NCI-H187 treated with DMSO at 0.1 percent for 48 hours (cell line): ENCODE measurements at regions not wholly inside any gene's neighbourhood (a gene's known extent, or its start where the extent isn't known, plus 50 kb on each side); places are given as distances from the start of the nearest gene placed in this dataset.

Source experiments
- DNase-seq: peaks from one replicate; lab custom pipeline; 2025; lab: John Stamatoyannopoulos, UW

DNA sequence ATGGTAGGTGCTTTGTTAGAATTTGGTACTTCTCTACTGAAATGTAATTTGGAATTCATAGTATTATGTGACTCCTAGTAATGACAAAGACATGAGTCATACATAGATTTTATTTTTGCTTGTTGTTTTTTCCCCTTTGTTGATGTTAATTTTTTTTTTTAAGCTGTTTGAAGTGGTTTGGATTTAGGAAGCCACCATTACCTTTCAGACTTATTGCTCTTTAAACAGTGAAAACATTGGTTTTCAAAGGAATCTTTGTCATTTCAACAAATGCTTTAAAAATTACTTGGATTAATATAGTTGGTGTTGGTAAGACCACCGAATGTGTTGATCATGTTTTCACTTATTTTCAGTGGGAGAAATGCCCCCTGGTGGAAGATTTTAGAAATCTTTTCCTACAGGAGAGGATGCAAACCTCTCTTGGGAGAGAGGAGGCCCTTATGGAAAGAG, 170.1 kb upstream of the PITX1 start:
- no peak for DNase-seq

DNA sequence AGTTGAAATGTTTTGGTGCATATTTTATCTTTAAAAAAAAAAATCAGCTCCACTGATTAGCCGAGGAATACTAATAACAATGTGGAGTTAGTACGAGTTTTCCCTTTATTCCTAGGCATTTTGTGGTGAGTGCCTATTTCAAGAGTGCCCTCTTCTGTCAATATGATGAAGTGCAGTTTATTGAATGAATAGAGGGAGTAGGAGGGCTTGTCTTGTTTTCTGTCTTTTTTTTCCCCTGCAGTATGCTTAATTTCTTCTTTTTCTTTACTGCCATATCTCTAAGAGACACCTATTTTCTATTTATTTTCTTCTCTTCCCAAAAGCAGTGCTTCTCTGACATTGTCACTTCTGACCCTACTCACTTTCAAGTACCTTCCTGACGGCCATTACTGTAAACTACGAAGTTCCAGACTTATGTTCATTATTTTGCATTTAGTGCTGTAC, 169.6 kb upstream of the PITX1 start:
- no peak for DNase-seq

DNA sequence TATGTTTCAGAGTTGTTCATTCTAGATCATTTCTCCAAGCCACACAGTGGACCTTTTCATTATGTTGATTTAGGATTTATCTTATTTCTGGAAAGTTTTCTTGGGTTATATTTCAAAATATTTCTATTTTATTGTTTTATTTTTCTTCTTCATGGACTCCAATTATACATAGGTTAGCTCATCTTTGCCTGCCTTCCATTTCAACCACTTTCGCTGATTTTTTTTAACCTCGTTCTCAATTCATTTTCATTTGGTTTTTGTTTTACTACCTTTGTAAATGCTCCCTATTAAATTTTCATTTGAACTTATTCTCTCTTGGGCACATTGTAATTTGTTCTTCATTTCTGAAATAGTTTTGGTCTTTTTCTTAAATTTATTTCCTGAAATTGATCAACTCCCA, 169.0 kb upstream of the PITX1 start:
- DNase-seq = no peak

DNA sequence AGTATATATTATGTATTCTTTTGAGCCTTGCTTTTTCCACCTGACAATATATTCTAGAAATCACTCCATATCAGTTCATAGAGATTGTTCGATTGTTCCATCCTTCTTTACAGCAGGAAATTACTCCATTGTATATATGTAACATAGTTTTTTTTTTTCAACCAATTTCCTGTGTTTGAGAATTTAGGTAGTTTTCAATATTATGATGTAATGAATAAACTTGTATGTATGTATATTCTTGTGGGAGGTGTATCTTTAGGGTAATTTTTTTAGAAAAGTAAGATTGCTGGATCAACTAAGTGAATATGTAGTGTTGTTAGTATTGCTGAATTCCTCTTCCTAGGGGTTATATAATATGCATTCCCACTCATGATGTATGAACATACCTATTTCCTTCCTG, 165.9 kb upstream of the PITX1 start:
- no peak for DNase-seq

DNA sequence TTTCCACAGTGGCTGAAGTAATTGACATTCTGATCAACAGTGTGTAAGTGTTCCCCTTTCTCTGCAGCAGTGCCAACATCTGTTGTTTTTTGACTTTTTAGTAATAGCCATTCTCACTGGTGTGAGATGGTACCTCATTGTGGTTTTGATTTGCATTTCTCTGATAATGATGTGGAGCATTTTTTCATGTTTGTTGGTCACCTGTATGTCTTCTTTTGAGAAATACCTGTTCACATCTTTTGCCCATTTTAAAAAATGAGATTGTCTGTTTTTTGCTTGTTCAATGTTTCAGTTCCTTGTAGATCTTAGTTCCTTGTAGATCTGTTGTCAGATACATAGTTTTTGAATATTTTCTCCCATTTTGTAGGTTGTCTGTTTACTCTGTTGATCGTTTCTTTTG, 162.5 kb upstream of the PITX1 start:
- no peak for DNase-seq

DNA sequence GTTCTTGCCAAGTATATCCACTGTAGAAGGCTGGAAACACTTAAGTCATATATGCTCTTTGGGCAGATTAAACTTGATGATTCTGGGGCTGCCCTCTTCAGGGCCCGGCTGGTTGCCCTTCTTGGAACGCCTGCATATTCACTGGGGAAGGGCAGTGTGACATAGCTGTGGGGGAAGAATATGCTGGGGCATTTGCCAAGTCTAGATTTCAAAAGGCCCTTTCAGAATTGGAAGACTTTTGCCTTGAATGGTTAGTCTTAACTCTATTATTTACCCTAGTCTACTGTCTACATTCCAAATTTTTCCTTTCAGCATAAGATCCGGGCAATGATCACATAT, 161.2 kb upstream of the PITX1 start:
- DNase-seq = no peak

DNA sequence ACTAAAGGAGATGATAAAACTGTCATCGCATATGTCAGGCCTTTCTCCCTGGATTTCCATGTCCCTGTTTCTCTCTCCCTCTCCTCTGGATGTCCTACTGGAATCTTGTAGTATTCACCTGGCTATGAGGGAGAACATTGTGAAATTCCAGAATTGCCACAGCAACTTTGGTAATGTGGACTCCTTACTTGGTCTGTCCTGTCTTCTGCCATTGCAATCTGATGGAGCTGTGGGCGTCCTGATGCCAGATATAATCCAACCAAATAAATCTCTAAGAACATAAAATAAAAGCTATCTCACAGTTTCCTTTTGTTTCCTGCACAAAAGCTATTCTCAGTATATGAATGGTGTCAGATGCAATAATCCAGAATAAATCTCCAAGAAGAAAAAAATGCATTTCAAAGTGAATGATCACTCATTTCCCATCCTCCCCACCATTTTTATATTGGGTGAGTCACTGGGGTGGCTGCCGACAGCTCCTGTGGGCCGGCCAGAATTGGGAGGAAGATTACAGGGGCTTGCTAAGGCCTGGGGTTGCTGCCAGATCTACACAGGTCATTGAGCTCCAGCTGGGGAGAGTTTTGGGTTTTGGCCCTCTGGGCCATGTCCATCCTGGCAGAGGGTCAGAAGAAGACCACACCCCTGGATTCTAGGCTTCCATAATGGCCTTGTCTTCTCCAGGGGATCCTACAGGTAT, 160.7 kb upstream of the PITX1 start:
- no peak for DNase-seq

DNA sequence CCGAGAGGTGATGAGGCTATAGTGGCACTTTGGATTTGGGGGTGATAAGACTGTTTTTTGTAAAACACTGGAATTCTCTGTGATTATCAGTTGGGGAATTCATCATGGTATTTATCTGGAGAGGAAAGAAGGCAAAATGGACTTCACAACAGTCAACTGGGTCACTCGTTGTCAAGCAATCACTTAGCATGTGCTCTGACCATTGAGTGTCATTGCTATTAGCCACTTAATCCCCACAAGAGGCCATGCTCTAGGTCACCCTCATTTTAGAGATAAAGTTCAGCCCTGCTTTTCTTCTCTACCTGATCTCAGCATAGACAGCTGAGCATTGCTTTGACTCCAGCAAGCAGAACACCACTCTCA, 160.1 kb upstream of the PITX1 start:
- no peak for DNase-seq

DNA sequence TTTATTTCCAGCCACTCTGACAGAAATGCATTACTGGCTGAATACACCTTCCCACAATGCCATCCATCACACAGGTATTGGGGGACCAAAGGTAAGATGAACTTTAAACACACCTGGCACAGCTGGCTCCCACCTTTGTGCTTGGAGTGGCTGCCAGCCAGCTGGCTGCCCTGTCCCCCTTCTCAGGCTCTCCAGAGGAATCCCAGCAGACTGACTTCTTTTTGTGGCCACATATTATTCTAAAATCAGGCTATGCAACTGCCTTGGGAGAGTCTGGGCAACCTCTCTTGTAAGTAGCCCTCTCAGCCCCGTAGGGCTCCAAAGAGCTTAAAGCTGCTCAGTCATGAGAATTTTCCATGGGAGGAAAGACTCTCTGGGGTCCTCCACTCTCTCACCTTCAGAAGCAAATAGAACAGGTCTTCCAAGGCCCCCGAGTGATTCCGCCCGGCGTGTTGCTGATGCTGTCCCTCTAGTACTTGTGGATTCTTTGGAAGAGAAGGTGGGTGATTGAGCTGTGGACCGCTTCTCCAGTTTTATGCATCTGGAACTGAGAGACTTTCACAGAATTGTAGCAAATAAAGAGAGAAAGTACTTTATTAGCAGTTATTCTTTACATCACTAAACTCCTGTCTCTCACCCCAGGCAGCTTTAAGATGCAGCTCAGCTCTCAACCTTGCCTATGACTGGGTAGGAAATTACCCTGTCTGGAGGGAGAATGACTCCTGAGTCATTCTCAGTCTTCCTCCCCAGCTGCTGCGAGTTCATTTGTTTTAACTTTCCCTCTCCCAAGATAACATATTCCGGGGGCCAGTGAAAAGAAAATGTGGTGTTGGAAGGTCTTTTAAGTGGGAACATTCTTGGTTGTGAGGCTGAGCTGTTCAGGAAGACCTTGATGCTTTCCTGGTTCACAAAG, 159.4 kb upstream of the PITX1 start:
- no peak for DNase-seq

DNA sequence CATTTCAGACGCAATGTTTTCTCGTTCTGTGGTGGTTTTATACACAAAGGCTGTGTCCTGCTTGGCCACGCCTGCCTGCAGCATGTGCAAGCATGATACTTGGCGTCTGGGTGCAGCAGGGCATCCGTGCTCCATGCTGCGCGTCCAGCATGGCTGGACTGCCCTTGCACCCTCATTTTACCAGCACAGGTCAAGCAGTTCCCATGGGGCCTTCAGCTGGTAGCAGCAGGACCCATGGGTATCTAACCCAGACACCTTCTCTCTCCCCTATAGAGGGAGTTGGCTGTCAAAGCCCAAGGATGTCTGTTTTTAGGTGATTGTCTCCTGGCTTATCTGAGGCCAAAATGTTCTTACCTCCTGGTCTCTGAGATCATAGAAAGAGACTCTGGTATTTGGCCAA, 158.3 kb upstream of the PITX1 start:
- DNase-seq = no peak

DNA sequence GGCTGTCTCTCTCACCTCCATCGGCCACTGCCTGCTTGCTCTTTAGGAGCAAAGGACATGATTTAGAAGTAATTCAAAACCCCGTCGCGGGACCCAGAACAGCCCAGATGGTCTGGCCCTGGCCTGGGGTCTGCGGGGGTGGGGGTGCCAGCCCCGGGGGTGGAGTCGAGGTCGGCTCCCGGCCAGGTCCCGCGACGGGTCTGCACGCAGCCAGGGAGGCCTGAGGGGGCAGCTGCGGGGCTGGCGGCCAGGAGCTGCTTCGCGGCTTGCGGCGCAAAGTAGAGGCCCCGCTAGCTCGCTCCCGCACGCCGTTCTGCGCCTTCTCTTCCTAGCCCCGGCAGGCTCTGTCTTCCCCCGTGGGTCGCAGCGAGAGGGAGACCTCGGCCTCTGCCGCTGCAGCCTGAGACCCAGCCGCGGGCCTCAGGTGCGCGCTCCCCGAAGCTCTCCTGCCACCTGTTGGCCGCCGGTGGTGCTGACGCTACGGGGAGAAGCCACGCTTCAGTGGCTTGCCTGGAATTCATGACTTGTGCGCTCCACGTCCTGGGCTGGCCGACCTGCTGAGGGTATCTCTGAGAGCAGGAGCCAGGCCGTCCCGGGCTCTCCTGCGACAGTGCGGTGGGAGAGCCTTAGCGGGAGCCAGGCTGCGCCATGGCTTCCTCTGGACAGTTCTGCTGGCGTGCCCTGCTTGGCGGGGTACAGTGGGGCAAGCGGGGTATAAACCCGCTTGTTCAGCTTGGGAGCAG, 157.2 kb upstream of the PITX1 start:
- peak; percentile 3 for DNase-seq

DNA sequence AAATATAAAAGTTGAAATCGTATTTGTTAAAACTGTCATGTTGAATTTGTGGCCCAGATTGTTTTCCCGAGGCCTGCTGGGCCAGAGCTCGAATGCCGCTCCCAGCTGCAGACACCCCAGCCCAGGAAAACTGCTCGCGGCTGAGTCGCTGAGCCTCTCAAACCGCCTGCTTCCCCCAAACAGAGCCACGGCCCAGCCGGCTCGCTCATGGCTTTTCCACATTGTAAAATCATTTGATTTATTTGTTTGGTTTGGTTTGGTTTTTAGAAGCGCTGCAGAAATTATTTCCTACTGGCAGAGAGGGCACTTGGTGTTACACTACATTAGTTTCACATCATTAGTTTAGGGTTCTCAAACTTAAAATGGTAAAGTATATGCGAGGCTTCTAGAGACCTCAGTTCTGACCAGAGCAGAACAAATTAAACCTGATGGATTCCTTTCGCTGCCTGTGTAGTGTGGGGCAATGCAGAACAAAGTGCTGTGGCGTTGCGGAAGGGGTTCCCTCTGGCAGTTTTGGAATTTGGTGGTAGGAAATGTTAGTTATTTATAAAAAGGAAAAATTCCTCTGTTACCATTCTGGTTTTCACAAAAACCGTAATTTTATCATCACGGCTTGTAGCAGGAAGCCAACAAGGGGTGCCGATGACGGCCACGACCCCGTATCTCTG, 156.5 kb upstream of the PITX1 start:
- no peak for DNase-seq

DNA sequence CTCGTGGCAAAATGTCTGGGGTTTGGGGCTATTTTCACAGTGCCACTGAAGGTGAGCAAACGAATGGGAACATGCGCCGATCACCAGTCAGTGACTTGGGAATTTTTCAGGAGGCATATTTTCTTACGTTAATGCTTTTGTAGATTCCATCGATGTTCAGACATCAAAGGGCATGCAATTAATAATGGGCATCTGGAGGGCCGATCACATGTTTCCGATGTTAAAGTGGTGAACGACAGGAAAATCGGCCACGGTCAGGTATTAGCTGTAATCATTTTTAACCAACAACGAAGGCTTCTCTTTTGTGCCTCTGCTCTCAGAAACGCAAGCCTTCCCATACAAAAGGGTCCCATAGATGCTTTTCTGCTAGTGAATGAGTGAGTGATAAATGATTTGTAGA, 155.0 kb upstream of the PITX1 start:
- no peak for DNase-seq

DNA sequence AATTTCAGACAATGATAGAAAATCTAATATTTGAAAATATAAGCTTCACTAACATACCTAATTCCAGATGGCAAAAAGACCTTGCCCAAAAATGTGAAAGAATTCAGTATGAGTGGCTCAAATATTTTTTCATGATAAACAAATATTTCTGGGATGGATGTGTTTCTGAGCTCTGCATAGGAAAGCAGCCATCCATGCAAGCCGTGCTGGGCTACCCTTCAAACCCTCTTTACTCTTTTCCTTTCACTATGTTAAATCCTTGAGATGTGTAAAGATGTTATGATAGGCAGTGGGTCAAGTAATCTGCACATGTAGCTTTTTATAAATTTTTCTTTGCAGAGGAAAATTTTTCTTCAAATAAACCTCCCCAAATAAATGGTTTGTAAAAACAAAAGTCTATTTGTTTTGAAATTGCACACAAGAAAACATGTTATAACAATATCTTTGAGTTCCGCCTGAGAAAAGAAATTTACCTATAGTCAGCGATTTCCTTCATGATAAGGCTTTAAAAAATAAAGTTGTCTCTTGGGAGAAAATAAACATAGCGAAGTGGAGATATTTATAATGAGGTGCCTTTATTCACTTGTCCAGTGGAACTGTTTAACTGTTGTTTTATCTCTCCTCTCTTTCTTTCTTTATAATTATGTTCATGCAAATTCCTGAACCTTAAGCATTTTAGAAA, 154.3 kb upstream of the PITX1 start:
- no peak for DNase-seq

DNA sequence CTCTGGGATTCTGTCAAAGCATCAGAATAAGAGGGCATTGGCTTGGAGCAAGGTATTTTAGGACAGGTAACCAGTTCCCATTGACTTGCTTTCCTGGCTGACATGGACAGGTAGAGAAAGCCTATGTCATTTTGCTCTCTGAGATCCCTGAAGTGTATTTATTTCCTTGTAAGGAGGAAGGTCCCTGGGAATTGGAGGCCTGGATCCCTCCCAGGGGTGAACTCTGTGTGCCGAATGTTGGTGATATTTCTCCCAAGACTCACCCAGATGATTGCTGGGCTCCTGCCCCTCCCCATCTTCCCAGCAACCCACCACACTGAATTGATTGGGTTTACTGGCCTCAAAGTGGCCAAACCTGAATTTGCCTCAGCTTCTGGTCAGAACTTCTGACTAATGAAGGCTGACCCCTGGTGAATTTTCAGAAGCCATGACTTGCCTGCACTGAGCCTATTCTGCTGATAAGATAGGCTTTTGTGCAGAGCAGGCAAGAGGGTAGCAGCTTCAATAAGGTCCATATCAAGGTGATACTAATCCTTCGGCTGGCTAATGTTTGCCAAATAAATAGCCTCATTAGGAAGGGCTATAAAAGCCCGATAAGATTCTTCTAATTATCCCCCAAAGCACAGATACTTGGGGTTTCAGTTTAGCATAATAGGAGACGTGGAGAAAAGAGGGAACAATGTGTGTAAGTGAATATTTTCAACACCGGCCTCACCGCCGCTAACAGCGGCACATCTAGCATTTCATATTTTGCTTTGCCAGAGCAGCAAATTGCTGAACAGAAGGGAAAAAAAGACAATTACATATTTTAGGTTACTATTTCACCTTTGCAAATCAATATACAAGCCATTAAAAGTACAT, 152.9 kb upstream of the PITX1 start:
- DNase-seq = no peak

DNA sequence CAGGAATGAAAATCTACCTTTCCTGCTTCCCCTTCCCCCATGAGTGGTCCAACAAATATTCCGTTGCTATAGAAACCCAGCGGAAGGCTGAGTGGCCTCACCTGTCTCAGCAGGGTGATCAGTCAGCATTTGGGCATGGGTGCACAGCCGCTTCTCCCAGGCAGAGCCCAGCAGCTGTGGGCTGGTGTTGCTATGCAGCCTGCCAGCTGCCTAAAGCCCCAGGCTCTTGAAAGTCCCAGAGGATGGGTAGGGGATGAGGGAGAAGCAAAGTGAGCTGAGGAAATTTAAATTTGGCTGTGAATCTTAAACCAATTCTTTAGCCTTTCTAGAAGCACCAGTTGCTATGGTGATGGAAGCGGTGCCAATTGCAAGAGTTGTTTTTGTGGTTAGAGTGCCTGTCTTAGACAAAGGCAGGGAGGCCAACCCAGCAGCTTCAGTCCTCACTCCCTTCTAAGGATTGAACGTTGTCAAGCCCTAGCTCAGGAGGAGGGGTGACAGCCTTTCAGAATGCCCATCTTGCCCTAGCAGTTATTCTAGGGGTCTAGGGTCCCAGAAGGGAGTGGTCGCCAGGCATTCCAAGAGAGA, 151.5 kb upstream of the PITX1 start:
- no peak for DNase-seq

DNA sequence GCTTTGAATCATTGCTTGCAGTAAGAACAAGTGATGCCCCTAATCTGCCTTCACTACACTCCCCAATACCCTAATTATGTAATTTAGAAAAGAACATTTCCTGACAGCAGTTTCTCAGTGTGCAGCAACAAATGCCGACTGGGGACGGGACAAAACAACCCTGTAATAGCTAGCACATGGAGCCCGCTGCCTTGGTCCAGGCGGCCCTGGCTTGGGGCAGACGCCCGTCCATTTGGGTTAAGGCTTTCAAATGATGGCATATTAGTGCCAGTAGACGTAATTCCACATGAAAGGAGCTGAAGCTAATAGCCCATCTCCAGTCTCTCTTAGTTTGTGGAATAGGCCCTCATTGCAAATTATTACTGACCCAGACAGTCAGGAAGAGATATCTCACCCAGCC, 150.6 kb upstream of the PITX1 start:
- no peak for DNase-seq

DNA sequence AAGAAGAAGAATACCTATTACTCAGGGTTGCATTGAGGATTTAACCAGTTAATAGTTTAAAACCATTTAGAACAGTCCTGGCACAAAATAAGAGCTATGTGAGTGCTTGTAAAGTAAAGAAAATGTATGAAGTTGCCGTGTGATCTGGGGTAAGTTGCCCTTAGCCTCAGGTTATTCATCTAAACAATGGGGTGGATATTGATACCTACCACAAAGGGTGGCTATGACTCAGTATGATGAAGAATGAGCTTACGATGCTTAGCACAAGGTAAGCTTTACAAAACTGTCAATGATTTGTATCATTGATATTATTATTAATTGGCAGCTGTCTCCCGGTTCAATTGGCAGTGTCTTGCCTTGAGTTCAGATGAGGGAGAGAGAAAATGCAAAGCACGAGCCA, 149.4 kb upstream of the PITX1 start:
- DNase-seq = no peak

DNA sequence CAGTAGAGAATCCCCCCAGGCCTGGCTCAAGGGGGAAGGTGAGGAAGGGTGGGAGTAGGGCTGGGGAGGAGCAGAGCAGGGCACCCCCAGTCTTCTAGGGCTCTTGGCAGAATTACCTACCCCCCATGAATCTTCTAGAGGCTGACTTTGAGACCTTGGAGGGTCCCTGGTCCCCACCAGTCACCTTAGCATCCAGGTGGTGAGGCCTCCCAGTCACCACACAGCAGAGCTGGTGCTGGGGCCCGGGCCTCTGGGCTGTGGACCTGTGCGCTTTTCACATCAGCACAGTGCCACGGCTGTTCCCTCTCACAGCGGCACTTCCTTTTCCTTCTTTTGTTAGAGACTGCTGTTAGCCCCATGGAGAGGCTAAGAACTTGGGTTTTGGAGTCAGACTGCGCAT, 148.6 kb upstream of the PITX1 start:
- DNase-seq = no peak

DNA sequence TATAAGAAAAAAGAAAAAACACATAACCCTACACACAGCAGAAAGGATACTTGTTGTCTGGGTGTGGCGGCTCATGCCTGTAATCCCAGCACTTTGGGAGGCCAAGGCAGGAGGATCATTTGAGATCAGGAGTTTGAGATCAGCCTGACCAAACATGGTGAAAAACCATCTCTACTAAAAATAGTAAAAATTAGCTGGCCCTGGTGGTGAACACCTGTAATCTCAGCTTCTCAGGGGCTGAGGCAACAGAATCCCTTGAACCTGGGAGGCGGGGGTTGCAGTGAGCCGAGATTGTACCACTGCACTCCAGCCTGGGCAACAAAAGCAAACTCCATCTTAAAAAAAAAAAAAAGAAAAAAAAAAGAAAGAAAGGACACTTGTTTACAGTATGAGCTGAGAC, 147.6 kb upstream of the PITX1 start:
- DNase-seq = no peak
